T-helper 1 cell treated with Interleukin-12 subunit alpha and Interleukin-12 subunit beta and Interleukin-4 antibody, amounts not matched to agents 30 μg/mL and 1 μg/mL, for 36 hours (primary cell): ENCODE measurements at regions not wholly inside any gene's neighbourhood (a gene's known extent, or its start where the extent isn't known, plus 50 kb on each side); places are given as distances from the start of the nearest gene placed in this dataset.

ENCODE experiments used
- H3K27ac Mint-ChIP-seq: one replicate; pipeline ENCODE4 v1.8.0; 2021; ENCODE audit warnings: mild to moderate bottlenecking, mixed read lengths
- H3K27me3 Mint-ChIP-seq: one replicate; pipeline ENCODE4 v1.8.0; 2021; ENCODE audit warnings: low read depth, mixed read lengths
- H3K36me3 Mint-ChIP-seq: one replicate; pipeline ENCODE4 v1.8.0; 2021; ENCODE audit warnings: low read depth, mixed read lengths
- H3K4me1 Mint-ChIP-seq: one replicate; pipeline ENCODE4 v1.8.0; 2021; ENCODE audit warnings: low read depth, mixed read lengths
- H3K4me3 Mint-ChIP-seq: one replicate; pipeline ENCODE4 v1.8.0; 2021; ENCODE audit warnings: mild to moderate bottlenecking, moderate library complexity, mixed read lengths
- H3K9me3 Mint-ChIP-seq: one replicate; pipeline ENCODE4 v1.8.0; 2021; ENCODE audit warnings: mixed read lengths

GRCh38 chr7:21353388-21353780 lies 74.5 kb upstream of the SP4 start:
- Mint-ChIP-seq H3K9me3 (peaks cover 5% of the 10 kb centered on the region), H3K4me1 (peaks cover 61% of the 10 kb centered on the region), H3K4me3 (peak overlapping the region; percentile 12), H3K27me3 (no peaks in the 10 kb centered on the region), H3K27ac (peak overlapping the region; percentile 96), H3K36me3 (peaks cover 11% of the 10 kb centered on the region)

- Mint-ChIP-seq H3K27me3 (no peaks in the 10 kb centered on the region), H3K9me3 (peaks cover 6% of the 10 kb centered on the region), H3K4me3 (peak overlapping the region; percentile 47), H3K36me3 (peaks cover 12% of the 10 kb centered on the region), H3K27ac (peak overlapping the region; percentile 96), H3K4me1 (peaks cover 70% of the 10 kb centered on the region)
Observed at GRCh38 chr7:21354284-21354683, 73.6 kb upstream of the SP4 start.

GRCh38 chr7:21355406-21355874 lies 72.4 kb upstream of the SP4 start:
- Mint-ChIP-seq H3K36me3 (peaks cover 15% of the 10 kb centered on the region), H3K27ac (peak overlapping the region; percentile 96), H3K4me1 (peaks cover 78% of the 10 kb centered on the region), H3K27me3 (no peaks in the 10 kb centered on the region), H3K4me3 (peak overlapping the region; percentile 44), H3K9me3 (peaks cover 8% of the 10 kb centered on the region)

- Mint-ChIP-seq H3K4me1 (peaks cover 83% of the 10 kb centered on the region), H3K36me3 (peaks cover 18% of the 10 kb centered on the region), H3K27me3 (no peaks in the 10 kb centered on the region), H3K27ac (peak overlapping the region; percentile 96), H3K4me3 (peak overlapping the region; percentile 21), H3K9me3 (peaks cover 12% of the 10 kb centered on the region)
Observed at GRCh38 chr7:21356616-21357015, 71.3 kb upstream of the SP4 start.

DNA sequence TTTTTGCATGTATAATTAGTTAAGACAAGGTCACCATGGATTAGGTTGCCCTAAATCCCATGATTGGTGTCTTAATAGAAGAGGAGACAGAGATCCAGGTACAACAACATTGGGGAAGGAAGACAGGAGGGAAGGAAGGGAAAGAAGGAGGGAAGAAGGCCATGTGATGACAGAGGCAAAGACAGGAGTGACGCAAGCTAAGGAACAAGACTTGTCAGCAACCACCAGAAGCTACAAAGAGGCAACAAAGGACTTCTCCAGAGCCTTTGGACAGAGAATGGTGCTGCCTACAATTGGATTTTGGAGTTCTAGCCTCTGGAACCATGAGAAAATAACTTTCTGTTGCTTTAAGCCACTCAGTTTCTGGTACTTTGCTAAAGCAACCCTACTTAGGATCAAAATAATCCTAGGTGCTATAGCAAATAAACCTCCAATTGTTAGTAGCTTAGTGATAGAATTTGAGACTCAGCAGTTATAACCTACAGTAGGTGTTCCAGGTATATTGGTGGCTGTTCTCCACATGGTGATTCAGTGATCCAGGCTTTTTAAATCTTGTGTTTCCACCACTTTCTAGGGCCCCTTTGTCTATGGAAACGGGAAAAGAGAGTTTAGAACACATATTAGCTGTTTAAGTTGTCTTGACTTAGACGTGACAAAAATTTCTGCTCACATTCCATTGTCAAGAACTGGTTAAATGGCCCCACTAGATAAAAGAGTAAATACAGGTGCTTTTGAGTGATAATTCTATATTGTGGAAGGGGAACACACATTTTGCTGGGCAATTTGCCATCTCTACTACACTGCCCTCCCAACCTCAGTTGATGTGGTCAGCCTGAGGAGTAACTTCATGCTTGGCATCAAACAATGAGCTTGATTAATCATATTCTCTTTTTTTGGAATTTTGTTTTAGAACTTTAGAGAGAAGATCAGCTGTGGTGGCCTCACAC lies 70.5 kb upstream of the SP4 start:
- peak overlapping the region; percentile 84 for H3K27ac Mint-ChIP-seq
- peaks cover 12% of the 10 kb centered on the region for H3K9me3 Mint-ChIP-seq
- no peaks in the 10 kb centered on the region for H3K27me3 Mint-ChIP-seq
- no peak overlapping the region for H3K4me3 Mint-ChIP-seq
- peaks cover 86% of the 10 kb centered on the region for H3K4me1 Mint-ChIP-seq
- peaks cover 16% of the 10 kb centered on the region for H3K36me3 Mint-ChIP-seq

DNA sequence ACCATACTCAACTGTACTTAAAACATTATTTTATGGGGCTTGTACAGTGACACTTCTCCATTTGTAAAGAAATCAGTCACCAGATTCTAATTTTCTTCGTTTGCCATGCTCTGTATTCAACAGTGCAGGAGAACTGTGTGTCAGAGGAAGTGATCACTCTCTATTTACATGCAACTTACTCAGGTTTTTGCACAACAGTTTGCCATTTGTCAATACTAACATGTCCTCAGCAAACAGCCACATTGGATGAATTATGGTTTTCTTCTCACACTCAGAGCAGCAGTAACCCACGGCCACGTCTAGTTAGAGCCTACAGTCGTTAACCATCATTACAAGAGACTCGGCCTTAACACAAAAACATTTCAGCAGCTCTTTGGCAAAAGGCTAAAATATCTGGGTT lies 69.2 kb upstream of the SP4 start:
- Mint-ChIP-seq H3K36me3 (peaks cover 14% of the 10 kb centered on the region), H3K4me3 (no peak overlapping the region), H3K9me3 (peaks cover 12% of the 10 kb centered on the region), H3K27ac (peak overlapping the region; percentile 52), H3K27me3 (no peaks in the 10 kb centered on the region), H3K4me1 (peaks cover 75% of the 10 kb centered on the region)

GRCh38 chr7:21359163-21359562 lies 68.7 kb upstream of the SP4 start:
- H3K4me3 Mint-ChIP-seq, result peak overlapping the region; percentile 5
- H3K36me3 Mint-ChIP-seq, result peaks cover 13% of the 10 kb centered on the region
- H3K4me1 Mint-ChIP-seq, result peaks cover 73% of the 10 kb centered on the region
- peaks cover 12% of the 10 kb centered on the region for H3K9me3 Mint-ChIP-seq
- H3K27ac Mint-ChIP-seq, result peak overlapping the region; percentile 53
- no peaks in the 10 kb centered on the region for H3K27me3 Mint-ChIP-seq

- Mint-ChIP-seq H3K27ac (peak overlapping the region; percentile 58), H3K4me3 (peak overlapping the region; percentile 29), H3K9me3 (peaks cover 16% of the 10 kb centered on the region), H3K36me3 (peaks cover 17% of the 10 kb centered on the region), H3K4me1 (peaks cover 69% of the 10 kb centered on the region), H3K27me3 (no peaks in the 10 kb centered on the region)
Observed at GRCh38 chr7:21361413-21362125, 66.3 kb upstream of the SP4 start.

DNA sequence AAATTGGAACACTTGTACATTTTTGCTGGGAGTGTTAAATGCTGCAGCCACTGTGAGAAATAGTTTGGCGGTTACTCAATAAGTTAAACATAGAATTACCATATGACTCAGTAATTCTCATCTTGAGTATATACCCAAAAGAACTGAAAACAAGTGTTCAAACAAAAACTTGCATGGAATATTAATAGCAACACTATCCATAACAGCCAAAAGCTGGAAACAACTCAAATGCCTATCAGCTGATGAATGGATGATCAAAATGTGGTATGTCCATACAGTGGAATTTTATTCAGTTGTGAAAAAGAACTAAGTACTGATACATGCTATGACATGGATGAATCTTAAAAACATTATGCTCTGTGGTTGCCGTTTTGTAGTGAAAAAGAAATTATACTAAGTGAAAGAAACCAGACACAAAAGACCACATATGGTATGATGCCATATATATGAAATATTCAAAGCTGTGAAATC lies 63.0 kb upstream of the SP4 start:
- H3K4me3 Mint-ChIP-seq, result no peak overlapping the region
- H3K9me3 Mint-ChIP-seq, result peaks cover 13% of the 10 kb centered on the region
- peaks cover 55% of the 10 kb centered on the region for H3K4me1 Mint-ChIP-seq
- peak overlapping the region; percentile 29 for H3K27ac Mint-ChIP-seq
- H3K36me3 Mint-ChIP-seq, result peaks cover 13% of the 10 kb centered on the region
- no peaks in the 10 kb centered on the region for H3K27me3 Mint-ChIP-seq

- Mint-ChIP-seq H3K9me3 (peaks cover 12% of the 10 kb centered on the region), H3K4me1 (peaks cover 54% of the 10 kb centered on the region), H3K4me3 (no peak overlapping the region)
Observed at GRCh38 chr7:21365866-21366624, 61.8 kb upstream of the SP4 start.

GRCh38 chr7:21367081-21367480 lies 60.8 kb upstream of the SP4 start:
- Mint-ChIP-seq H3K4me1 (peaks cover 46% of the 10 kb centered on the region), H3K4me3 (no peak overlapping the region), H3K27me3 (peaks cover 4% of the 10 kb centered on the region), H3K27ac (peak overlapping the region; percentile 55), H3K36me3 (peaks cover 12% of the 10 kb centered on the region), H3K9me3 (peaks cover 9% of the 10 kb centered on the region)

More at GRCh38 chr7:21365866-21366624, 61.8 kb upstream of the SP4 start:
- Mint-ChIP-seq H3K27ac (peak overlapping the region; percentile 38), H3K27me3 (no peaks in the 10 kb centered on the region), H3K36me3 (peaks cover 16% of the 10 kb centered on the region)

GRCh38 chr7:21367537-21367936 lies 60.3 kb upstream of the SP4 start:
- H3K27me3 Mint-ChIP-seq, result peaks cover 4% of the 10 kb centered on the region
- no peak overlapping the region for H3K27ac Mint-ChIP-seq
- H3K9me3 Mint-ChIP-seq, result peaks cover 9% of the 10 kb centered on the region
- peaks cover 42% of the 10 kb centered on the region for H3K4me1 Mint-ChIP-seq
- peaks cover 12% of the 10 kb centered on the region for H3K36me3 Mint-ChIP-seq
- no peak overlapping the region for H3K4me3 Mint-ChIP-seq

GRCh38 chr7:21368317-21368716 lies 59.6 kb upstream of the SP4 start:
- Mint-ChIP-seq H3K27ac (no peak overlapping the region), H3K4me1 (peaks cover 41% of the 10 kb centered on the region), H3K27me3 (peaks cover 4% of the 10 kb centered on the region)

More at GRCh38 chr7:21368317-21368716, 59.6 kb upstream of the SP4 start:
- Mint-ChIP-seq H3K9me3 (peaks cover 15% of the 10 kb centered on the region), H3K4me3 (no peak overlapping the region), H3K36me3 (peaks cover 18% of the 10 kb centered on the region)
